Smooth muscle cell (in vitro differentiated cells): ENCODE measurements at regions not wholly inside any gene's neighbourhood (a gene's known extent, or its start where the extent isn't known, plus 50 kb on each side); places are given as distances from the start of the nearest gene placed in this dataset.

Source experiments
- DNase-seq: peaks from one replicate; lab custom pipeline; 2025; ENCODE audit not compliant: unreplicated experiment; lab: John Stamatoyannopoulos, UW
- H2AFZ ChIP-seq: fragments of 200-600 bp; sonication (generic); 2 replicates; pipeline ENCODE4 v1.6.0; 2016; ENCODE audit warnings: antibody characterized with exemption, low read depth, mild to moderate bottlenecking
- H3F3A ChIP-seq: fragments of 200-600 bp; sonication (generic); 2 replicates; pipeline ENCODE4 v1.6.0; 2017; ENCODE audit warnings: antibody characterized with exemption, low read depth
- H3K27ac ChIP-seq: fragments of 200-600 bp; sonication (generic); 2 replicates; pipeline ENCODE4 v1.5.1; 2016; ENCODE audit warnings: low read depth, mild to moderate bottlenecking
- H3K27me3 ChIP-seq: fragments of 200-600 bp; sonication (generic); 2 replicates; pipeline ENCODE4 v1.6.1; 2016; ENCODE audit warnings: low read depth, mild to moderate bottlenecking
- H3K36me3 ChIP-seq: fragments of 200-600 bp; sonication (generic); 2 replicates; pipeline ENCODE4 v1.5.1; 2016; ENCODE audit warnings: low read depth
- H3K4me1 ChIP-seq: fragments of 200-600 bp; sonication (generic); 2 replicates; pipeline ENCODE4 v1.5.1; 2016; ENCODE audit warnings: low read depth
- H3K4me2 ChIP-seq: fragments of 200-600 bp; sonication (generic); 2 replicates; pipeline ENCODE4 v1.6.0; 2016; ENCODE audit warnings: mild to moderate bottlenecking
- H3K4me3 ChIP-seq: fragments of 200-600 bp; sonication (generic); 2 replicates; pipeline ENCODE4 v1.5.1; 2016; ENCODE audit warnings: mild to moderate bottlenecking
- H3K79me2 ChIP-seq: fragments of 200-600 bp; sonication (generic); 2 replicates; pipeline ENCODE4 v1.6.0; 2016; ENCODE audit warnings: low read depth, mild to moderate bottlenecking
- H3K9ac ChIP-seq: fragments of 200-600 bp; sonication (generic); 2 replicates; pipeline ENCODE4 v1.6.0; 2016; ENCODE audit warnings: low read depth
- H3K9me3 ChIP-seq: fragments of 200-600 bp; sonication (generic); replicated peaks from 2 replicates; pipeline ENCODE4 v1.5.1; 2016; ENCODE audit warnings: low read depth
- H4K20me1 ChIP-seq: fragments of 200-600 bp; sonication (generic); 2 replicates; pipeline ENCODE4 v1.6.0; 2016; ENCODE audit warnings: low read depth
- WGBS: methylation state at CpG from one replicate; pipeline ENCODE4 v1.1.7; 2016; ENCODE audit warnings: low lambda C conversion rate; 5-methylcytosine and 5-hydroxymethylcytosine counted together
- TF ChIP-seq, protein P1 (sequence below): fragments of 200-600 bp; sonication (generic); IDR thresholded peaks from 2 replicates; pipeline ENCODE4 v1.5.1; 2017; ENCODE audit warnings: borderline replicate concordance, mild to moderate bottlenecking, antibody characterized with exemption; ENCODE audit not compliant: insufficient read depth, poor library complexity, severe bottlenecking

- no peaks in the 10 kb centered on the region for H4K20me1 ChIP-seq
- H3K4me1 ChIP-seq = no peaks in the 10 kb centered on the region
- H3K79me2 ChIP-seq = no peaks in the 10 kb centered on the region
- H3K27ac ChIP-seq = no peak overlapping the region
- H2AFZ ChIP-seq = no peak overlapping the region
- no peaks in the 10 kb centered on the region for H3K36me3 ChIP-seq
- H3F3A ChIP-seq = no peaks in the 10 kb centered on the region
- no peak overlapping the region for H3K9ac ChIP-seq
- H3K27me3 ChIP-seq = peaks cover 29% of the 10 kb centered on the region
- 59% methylated on average over 6 of the region's 6 CpGs for WGBS
- no peak for DNase-seq
- no peak overlapping the region for H3K4me2 ChIP-seq
- TF ChIP-seq, protein P1, sequence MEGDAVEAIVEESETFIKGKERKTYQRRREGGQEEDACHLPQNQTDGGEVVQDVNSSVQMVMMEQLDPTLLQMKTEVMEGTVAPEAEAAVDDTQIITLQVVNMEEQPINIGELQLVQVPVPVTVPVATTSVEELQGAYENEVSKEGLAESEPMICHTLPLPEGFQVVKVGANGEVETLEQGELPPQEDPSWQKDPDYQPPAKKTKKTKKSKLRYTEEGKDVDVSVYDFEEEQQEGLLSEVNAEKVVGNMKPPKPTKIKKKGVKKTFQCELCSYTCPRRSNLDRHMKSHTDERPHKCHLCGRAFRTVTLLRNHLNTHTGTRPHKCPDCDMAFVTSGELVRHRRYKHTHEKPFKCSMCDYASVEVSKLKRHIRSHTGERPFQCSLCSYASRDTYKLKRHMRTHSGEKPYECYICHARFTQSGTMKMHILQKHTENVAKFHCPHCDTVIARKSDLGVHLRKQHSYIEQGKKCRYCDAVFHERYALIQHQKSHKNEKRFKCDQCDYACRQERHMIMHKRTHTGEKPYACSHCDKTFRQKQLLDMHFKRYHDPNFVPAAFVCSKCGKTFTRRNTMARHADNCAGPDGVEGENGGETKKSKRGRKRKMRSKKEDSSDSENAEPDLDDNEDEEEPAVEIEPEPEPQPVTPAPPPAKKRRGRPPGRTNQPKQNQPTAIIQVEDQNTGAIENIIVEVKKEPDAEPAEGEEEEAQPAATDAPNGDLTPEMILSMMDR = no peak
- no peak overlapping the region for H3K4me3 ChIP-seq
- no peaks in the 10 kb centered on the region for H3K9me3 ChIP-seq
These were observed 173.0 kb upstream of the WSCD2 start for GRCh38 chr12:107955966-107956643.

- no peak for DNase-seq
- H3K36me3 ChIP-seq = no peaks in the 10 kb centered on the region
- no peak overlapping the region for H3K27ac ChIP-seq
- H2AFZ ChIP-seq = no peak overlapping the region
- no peak overlapping the region for H3K4me3 ChIP-seq
- H4K20me1 ChIP-seq = no peaks in the 10 kb centered on the region
- TF ChIP-seq, protein P1 = no peak
- no peaks in the 10 kb centered on the region for H3K79me2 ChIP-seq
- H3K9ac ChIP-seq = no peak overlapping the region
- no peaks in the 10 kb centered on the region for H3F3A ChIP-seq
- no peak overlapping the region for H3K4me2 ChIP-seq
- H3K9me3 ChIP-seq = no peaks in the 10 kb centered on the region
- H3K27me3 ChIP-seq = peaks cover 22% of the 10 kb centered on the region
- no peaks in the 10 kb centered on the region for H3K4me1 ChIP-seq
These were observed 171.6 kb upstream of the WSCD2 start for GRCh38 chr12:107957459-107957858.

DNA sequence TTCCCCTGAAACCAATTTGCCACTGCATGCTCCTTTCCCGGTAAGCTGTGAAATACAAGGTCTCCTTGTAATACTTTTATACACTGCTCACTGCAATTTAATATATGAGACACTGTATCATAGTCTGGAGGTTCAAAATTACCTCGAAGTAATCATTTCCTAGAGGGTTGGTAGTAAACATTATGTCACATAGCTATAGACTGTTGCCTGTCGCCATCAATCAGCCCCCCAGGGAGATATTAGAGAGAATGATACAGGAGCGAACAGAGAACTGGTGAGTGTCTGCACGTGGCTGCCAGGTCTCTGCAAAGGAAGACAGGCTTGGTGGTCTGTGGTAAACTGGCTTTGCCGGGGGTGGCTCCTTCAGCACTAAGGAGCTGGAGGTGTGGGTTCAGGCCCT lies 165.5 kb upstream of the WSCD2 start:
- no peak for DNase-seq
- H2AFZ ChIP-seq = no peak overlapping the region
- H3K4me2 ChIP-seq = no peak overlapping the region
- 74% methylated on average over 6 of the region's 6 CpGs for WGBS
- H3K27ac ChIP-seq = no peak overlapping the region
- no peaks in the 10 kb centered on the region for H3K4me1 ChIP-seq
- H3K36me3 ChIP-seq = no peaks in the 10 kb centered on the region
- TF ChIP-seq, protein P1 = no peak
- H3K27me3 ChIP-seq = peaks cover 15% of the 10 kb centered on the region
- no peak overlapping the region for H3K9ac ChIP-seq
- H3K79me2 ChIP-seq = no peaks in the 10 kb centered on the region
- H3K4me3 ChIP-seq = no peak overlapping the region
- no peaks in the 10 kb centered on the region for H3K9me3 ChIP-seq
- no peaks in the 10 kb centered on the region for H3F3A ChIP-seq
- no peaks in the 10 kb centered on the region for H4K20me1 ChIP-seq

DNA sequence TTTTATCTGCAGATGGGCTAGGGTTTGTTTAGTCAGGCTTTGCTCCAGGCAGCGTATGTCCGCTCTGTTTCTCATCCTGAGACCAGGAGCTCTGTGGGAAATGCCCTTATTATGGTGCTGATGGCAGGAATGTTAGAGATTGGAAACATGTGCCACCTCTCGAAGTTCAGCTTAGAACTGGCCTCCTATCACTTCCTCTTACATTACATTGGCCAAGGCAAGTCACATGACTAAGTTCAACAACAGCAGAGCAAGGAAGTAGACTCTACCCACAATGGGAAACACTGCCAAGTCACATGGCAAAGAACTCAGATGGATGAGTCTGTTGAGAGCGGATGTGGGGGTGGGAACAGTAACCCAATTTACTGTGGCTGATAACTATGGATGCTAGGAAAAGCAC lies 161.9 kb upstream of the WSCD2 start:
- H3K4me3 ChIP-seq = no peak overlapping the region
- H3K79me2 ChIP-seq = no peaks in the 10 kb centered on the region
- no peak for DNase-seq
- H3F3A ChIP-seq = no peaks in the 10 kb centered on the region
- no peaks in the 10 kb centered on the region for H4K20me1 ChIP-seq
- no peaks in the 10 kb centered on the region for H3K4me1 ChIP-seq
- no peaks in the 10 kb centered on the region for H3K9me3 ChIP-seq
- 77% methylated on average over 4 of the region's 4 CpGs for WGBS
- H2AFZ ChIP-seq = no peak overlapping the region
- TF ChIP-seq, protein P1 = no peak
- no peak overlapping the region for H3K27ac ChIP-seq
- H3K27me3 ChIP-seq = peaks cover 13% of the 10 kb centered on the region
- H3K4me2 ChIP-seq = no peak overlapping the region
- no peaks in the 10 kb centered on the region for H3K36me3 ChIP-seq
- H3K9ac ChIP-seq = no peak overlapping the region
